ENCODE measurements at regions not wholly inside any gene's neighbourhood (a gene's known extent, or its start where the extent isn't known, plus 50 kb on each side); places are given as distances from the start of the nearest gene placed in this dataset.

DNA sequence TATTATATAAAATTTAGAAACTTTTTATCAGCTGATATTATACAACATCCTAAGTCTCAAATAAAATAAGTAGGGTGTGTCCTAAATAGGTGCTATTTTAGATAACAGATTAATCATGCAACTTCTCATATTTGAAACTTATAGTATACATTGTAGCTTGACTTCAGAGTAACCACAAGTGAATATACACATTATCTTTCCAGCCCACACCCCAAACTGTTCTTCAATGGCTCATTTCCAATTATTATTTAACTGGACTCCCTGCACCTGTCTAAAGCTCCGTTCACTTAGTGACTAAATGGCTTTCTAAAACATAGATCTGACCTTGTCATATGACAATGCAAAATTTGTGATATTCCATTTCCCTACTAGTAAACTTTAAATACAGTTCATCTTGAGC is 490.9 kb upstream of the RGMB start:
- CTCF ChIA-PET: interaction anchor here (1.2 kb wide), 1 partner anchor 10 kb away, joined by 5 read pairs; no protein-coding TSS in a partner anchor
- DNase-seq (ENCODE audit: extremely low spot score): no peak
- POLR2A ChIA-PET: no interaction called here
- TF ChIP-seq, protein P1, sequence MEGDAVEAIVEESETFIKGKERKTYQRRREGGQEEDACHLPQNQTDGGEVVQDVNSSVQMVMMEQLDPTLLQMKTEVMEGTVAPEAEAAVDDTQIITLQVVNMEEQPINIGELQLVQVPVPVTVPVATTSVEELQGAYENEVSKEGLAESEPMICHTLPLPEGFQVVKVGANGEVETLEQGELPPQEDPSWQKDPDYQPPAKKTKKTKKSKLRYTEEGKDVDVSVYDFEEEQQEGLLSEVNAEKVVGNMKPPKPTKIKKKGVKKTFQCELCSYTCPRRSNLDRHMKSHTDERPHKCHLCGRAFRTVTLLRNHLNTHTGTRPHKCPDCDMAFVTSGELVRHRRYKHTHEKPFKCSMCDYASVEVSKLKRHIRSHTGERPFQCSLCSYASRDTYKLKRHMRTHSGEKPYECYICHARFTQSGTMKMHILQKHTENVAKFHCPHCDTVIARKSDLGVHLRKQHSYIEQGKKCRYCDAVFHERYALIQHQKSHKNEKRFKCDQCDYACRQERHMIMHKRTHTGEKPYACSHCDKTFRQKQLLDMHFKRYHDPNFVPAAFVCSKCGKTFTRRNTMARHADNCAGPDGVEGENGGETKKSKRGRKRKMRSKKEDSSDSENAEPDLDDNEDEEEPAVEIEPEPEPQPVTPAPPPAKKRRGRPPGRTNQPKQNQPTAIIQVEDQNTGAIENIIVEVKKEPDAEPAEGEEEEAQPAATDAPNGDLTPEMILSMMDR (IDR thresholded peaks at IDR 0.05; ENCODE audit: control extremely low read depth, extremely low read depth, low read depth, missing control alignments): no peak

- DNase-seq (ENCODE audit: extremely low spot score): no peak
- POLR2A ChIA-PET: no interaction called here
- TF ChIP-seq, protein P1 (IDR thresholded peaks at IDR 0.05; ENCODE audit: control extremely low read depth, extremely low read depth, low read depth, missing control alignments): no peak
- CTCF ChIA-PET: interaction anchor here (0.8 to 1.3 kb wide), 2 partner anchors 10 to 16 kb away, joined by 3 to 5 read pairs; no protein-coding TSS in a partner anchor
Observed at GRCh38 chr5:98292496-98292895, 481.0 kb upstream of the RGMB start.

- CTCF ChIA-PET: no interaction called here
- no peak for DNase-seq (ENCODE audit: extremely low spot score)
- POLR2A ChIA-PET: no interaction called here
- TF ChIP-seq, protein P1 (IDR thresholded peaks at IDR 0.05; ENCODE audit: control extremely low read depth, extremely low read depth, low read depth, missing control alignments): no peak
Observed at GRCh38 chr5:98296426-98296825, 477.0 kb upstream of the RGMB start.

- CTCF ChIA-PET: interaction anchor here (0.7 kb wide), 1 partner anchor 18 kb away, joined by 3 read pairs; no protein-coding TSS in a partner anchor
- DNase-seq (ENCODE audit: extremely low spot score): no peak
- TF ChIP-seq, protein P1 (IDR thresholded peaks at IDR 0.05; ENCODE audit: control extremely low read depth, extremely low read depth, low read depth, missing control alignments): no peak
- POLR2A ChIA-PET: no interaction called here
Observed at GRCh38 chr5:98299435-98299834, 474.0 kb upstream of the RGMB start.

DNA sequence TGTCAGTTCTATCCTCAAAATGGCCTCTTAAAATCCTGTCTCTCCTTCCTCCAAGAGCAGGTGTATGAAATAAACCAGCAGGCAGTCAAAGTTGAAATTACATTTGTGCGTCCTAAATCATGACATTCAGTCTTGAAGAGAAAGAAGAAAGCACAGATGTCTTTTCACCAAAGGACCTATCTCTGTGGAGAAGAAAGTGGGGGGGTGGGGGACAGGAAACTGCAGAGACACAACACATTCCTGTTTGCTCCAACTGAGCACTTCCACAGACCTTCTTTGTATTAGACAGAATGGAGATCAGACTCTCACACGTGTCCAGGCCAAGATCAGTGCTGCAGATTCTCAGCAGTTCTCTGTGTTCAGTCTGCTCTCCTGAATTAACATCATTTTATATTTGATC is 471.9 kb upstream of the RGMB start:
- no peak for DNase-seq (ENCODE audit: extremely low spot score)
- TF ChIP-seq, protein P1 (IDR thresholded peaks at IDR 0.05; ENCODE audit: control extremely low read depth, extremely low read depth, low read depth, missing control alignments): no peak
- ChIA-PET CTCF (no interaction called here), POLR2A (no interaction called here)

GRCh38 chr5:98307811-98308210 is 465.7 kb upstream of the RGMB start:
- ChIA-PET POLR2A (no interaction called here), CTCF (interaction anchor here (1.0 kb wide), 1 partner anchor 10 kb away, joined by 3 read pairs; no protein-coding TSS in a partner anchor)
- TF ChIP-seq, protein P1 (IDR thresholded peaks at IDR 0.05; ENCODE audit: control extremely low read depth, extremely low read depth, low read depth, missing control alignments): no peak
- DNase-seq (ENCODE audit: extremely low spot score): no peak

DNA sequence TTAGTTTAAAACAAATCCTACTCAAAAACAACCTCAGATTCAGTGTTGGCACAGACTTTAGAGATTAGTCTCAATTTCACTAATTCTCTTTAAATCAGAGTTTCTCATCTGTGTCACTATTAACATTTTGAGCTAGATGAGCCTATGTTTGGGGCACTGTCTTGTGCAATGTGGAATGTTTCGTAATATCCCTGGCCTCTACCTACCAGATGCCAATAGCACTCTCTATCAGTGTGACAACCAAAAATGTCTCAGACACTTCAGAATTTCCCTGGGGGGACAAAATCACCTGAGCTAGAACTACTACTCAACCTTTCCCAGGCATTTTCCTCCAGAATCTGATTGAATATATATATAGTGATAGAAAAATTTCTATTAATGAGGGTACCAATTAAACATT is 465.2 kb upstream of the RGMB start:
- ChIA-PET POLR2A (no interaction called here), CTCF (no interaction called here)
- TF ChIP-seq, protein P1 (IDR thresholded peaks at IDR 0.05; ENCODE audit: control extremely low read depth, extremely low read depth, low read depth, missing control alignments): no peak
- DNase-seq (ENCODE audit: extremely low spot score): no peak

Measured in GM10248 (cell line).